ENCODE measurements at regions not wholly inside any gene's neighbourhood (a gene's known extent, or its start where the extent isn't known, plus 50 kb on each side); places are given as distances from the start of the nearest gene placed in this dataset.
"Not testable (repeated sequence)": the region's sequence is repeated elsewhere in the genome, so short reads cannot be mapped to it uniquely, and the experiment has no call there.

DNA sequence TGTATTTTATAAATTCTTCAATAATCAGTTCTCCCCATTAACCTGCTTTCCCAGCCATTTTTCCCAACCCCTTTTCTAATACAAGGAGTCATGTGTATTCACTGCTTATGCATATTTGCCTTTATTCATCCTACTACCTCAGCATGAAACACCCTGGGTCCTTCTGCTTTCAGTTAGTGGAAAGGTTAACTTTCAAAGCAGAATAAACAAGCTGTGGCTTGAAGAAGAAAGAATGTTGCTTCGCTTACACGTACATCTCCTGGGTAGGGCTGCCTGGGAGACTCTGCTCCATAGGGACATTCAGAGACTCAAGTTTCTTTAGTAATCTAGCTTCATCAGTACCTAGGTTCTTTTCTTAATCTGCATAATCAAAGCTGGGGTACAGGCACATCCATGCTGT is 567.8 kb upstream of the SLC10A2 start:
- DNase-seq, result no peak

DNA sequence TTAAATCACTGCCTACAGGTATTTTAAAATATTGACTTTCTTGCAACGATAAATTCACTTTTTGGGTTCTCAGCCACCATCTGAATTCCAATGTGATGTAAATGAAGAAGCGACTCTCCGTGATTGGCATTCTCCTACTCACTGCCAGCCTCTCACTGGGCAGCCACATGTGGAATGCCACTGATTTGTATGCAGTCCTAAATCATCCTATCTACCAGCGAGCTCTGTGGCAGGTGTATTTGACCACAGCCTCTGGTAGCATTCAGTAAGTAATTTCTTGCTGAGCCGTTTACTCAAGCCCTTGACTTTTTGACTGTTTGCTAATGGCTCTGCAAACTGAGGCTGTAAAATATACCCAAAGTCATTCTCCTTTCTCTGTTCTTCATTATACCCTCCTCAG is 559.0 kb upstream of the SLC10A2 start:
- no peak for DNase-seq

DNA sequence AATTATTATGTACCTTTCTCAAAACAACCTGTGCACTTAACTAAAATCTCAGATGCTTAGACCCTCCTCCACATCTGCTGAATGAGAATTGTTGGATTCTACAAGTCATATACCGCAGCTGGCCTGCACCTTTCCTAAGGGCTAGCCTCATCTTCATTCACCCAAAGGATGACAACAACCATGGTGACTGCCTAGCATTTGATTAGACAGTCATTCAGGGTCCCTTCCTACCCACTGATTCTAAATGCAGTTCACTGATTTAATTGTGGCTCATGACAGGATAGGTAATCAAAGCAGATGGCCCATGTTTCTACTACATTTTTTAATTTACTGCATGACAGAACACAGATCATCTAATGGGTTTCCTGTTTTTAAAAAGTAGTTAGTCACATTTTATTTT is 551.9 kb upstream of the SLC10A2 start:
- no peak for DNase-seq

DNA sequence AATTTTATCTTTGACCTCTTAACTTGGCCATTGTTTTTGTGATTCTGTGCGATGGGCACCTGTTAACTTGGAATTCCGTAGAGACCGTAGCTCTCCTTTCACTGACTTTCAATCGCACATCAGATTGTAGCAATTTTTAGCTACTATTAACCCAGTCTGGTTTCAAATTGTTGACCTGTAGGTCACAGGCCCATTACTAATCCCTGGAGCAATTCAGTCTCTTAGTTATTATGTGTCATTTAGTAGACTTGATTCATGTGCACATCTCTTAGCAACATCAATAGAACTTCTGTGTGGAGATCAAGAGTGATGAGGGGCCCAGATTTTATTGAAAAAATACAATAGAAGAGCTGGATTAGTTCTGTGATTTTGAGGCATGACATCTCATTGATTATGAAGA is 549.6 kb upstream of the SLC10A2 start:
- no peak for DNase-seq

DNA sequence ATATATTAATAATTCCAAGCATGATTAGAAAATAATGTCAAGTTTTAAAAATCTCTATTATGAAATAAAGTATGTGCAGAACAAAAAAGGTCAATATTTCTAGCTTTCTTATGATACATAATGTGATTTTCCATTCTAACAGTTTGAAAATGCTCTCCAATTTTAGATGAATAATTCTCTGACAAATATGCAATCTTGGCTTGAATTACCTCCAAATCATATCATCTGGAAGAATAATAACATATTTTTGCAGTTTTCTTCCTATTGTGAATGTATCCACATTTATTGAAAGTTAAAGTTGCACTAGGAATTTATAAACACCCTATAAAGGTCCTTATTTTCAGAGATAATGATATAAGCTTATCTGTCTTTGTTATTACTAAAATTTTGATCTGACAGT is 548.5 kb upstream of the SLC10A2 start:
- no peak for DNase-seq

DNA sequence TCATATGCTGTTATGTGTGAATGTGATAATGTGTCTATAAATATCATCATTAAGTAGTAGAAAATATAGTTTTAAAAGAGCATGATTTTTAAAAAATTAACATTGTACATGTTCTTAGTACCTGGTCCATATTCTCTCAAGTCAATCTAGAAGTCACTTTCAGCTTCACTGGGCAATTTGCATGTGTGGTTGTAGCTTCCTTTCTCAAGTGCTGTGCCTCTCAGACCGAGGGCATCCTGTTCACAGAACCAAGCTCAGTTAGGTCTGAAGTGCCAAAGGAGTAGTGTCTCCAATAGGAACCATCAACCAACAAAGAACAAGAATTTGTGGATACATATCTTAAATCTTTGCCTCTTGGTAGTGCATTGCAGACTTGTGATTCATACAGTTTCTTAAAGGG is 541.8 kb upstream of the SLC10A2 start:
- no peak for DNase-seq

DNA sequence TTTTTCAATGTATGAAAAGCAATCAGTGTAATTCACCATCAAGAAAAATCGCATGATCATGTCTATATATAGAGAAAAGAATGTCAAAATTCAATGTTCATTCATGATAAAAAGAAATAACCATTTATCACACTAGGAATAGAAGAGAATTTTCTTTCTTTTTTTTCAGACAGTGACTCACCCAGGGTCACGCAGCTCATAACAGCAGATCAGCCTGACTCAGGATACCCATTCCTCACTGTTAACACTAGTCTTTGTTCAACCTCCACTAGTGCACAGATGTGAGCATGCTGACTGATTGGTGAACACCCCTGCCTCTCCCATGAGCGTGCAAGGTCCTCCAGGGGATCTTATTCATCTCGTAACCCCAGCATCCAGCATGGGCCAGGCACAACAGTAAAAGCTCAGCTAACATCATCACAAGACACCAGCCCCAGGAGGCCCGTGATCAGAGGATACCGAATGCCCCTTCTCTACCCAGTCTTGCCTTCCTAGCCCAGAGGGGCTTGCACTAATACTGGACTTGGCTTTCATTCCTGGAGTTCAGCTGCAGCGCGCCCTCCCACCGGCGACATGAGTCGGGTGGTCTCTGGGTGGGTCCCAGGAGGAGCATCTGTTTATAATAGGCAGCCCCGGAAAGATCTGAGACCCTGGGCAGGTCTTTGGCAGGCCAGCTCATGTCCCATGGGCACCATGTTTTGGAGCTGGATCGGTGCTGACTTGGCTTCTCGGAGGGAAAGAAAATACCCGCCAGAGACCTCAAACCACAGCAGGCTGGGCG is 539.5 kb upstream of the SLC10A2 start:
- no peak for DNase-seq

DNA sequence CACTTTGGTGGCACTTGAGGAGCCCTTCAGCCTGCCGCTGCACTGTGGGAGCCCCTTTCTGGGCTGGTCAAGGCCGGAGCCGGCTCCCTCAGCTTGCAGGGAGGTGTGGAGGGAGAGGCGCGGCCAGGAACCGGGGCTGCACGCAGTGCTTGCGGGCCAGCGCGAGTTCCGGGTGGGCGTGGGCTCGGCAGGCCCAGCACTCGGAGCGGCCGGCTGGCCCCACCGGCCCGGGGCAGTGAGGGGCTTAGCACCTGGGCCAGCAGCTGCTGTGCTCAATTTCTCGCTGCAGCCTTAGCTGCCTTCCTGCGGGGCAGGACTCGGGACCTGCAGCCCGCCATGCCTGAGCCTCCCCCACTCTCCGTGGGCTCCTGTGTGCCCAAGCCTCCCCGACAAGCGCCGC is 533.7 kb upstream of the SLC10A2 start:
- not testable (repeated sequence) for DNase-seq

DNA sequence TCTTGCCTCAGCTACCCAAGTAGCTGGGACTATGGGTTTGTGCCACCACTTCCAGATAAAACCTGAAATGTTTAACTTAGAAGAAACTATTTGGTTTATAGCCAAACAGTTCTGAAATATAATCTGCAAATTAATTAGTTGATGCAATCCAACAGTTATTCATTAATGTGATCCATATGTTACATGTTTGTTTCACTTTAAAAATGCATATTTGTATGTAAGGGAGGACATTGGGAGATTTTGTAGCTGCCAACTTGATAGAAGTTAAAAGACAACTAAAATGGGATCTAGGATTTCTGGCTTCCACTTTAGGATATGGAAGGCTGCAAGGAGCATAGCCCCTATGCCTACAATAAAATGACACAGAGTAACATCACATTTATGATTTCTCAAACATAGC is 532.5 kb upstream of the SLC10A2 start:
- no peak for DNase-seq

DNA sequence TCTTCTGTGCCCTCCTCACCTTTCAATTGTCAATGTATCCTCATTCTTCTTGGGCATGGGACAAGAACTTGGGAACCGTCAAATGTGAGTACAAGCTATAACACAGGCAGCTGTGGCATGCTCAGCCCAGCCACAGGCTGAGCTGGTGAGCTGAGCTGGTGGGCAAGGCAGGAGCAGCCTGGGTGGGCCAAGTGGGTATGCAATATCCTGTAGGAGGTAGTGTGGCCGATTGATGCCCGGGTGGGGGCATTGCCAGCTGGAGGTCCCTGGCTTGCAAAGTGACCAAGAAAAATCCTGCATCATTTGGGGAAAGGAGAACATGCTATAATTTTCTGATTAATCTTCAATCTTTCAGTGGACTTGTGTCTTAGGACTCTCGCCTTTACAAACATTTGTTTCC is 507.2 kb upstream of the SLC10A2 start:
- DNase-seq, result no peak

DNA sequence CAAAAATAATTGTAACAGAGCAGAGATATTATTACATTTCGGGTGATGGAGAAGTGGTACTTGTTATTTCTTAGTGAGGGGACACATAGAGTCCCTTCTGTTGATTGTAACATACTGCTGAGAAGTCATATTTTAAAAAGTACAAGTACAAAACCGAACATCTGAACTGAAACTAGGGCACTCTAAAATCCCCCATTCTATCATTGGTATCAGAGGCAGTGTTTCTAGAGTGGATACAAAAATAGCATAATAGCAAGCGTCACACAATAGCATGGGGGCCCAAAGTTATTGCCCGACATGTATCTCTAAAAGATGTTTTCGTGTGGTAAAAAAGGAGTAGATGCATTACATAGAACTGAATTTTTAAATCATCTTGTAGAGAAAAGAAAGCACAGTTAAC is 502.1 kb upstream of the SLC10A2 start:
- DNase-seq, result no peak

DNA sequence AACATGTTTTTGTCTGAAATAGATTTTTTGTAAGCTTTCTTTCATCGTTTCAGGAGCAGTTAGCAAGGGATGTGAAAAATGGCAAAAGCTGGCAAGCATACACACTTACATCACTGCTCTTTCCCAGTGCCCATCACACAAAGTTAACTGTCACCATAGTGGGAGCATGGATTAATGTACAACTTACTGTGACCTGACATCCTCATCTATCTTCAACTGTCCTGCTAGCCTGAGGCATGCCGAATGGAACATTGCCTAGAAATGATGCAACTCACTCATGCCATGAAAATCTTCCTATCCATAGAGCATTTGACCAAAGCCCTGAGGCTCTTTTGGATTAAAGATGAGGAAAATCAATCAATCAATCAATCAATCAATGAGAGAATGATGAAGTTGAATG is 491.7 kb upstream of the SLC10A2 start:
- DNase-seq, result no peak

DNA sequence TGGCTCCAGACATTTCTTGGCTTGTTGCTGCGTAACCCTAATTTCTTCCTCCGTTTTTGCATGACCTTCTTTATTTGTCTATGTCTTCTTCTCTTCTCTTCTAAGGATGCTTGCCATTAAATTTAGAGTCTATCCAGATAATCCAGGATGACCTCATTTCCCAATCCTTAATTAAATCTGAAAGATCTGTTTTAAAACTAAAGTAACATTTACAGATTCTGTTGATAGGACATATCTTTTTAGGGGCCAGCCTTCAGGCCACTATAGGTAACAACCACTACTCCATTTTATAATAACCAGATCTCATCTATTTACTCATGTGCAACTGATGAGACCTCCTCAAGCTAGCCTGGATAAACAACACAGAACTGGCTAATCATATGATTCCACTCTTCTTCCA is 490.5 kb upstream of the SLC10A2 start:
- DNase-seq, result peak; percentile 36

DNA sequence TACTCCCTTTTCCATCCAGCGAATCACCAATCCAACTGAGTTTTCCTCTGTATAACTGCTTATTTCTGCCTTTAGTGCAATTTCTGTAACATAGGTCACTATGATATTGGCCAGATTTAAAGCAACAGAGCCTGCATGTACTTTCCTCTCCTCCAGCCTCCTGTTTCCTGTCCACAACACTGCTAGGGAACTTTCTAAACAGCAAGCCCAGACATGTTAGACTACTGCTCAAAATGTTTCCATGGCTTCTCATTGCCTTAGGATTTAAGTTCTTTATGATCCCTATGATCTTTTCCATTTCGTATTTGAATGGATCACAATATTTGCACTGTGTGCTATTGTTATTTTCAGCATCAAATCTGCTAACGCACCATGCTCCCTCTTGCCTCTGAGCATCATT is 481.7 kb upstream of the SLC10A2 start:
- no peak for DNase-seq

DNA sequence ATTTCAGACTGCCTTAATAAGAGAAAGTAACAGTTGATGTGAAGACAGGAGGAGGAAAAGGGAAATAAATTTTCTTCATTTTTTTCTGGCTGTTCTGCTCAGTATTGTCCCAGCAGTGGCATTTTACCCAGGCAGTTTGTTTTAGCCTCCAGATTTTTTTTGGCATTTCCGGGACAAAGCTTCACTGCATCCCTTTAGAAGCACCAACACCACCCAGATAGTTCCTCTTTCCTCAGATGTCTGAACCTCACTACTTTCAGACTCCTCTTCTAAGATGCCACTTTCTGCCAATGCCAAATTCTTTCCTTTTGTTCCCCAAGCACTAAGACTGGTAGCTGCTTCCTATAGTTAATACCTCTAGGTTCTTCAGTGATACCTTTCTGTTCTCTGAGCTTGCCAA is 480.1 kb upstream of the SLC10A2 start:
- DNase-seq, result no peak

DNA sequence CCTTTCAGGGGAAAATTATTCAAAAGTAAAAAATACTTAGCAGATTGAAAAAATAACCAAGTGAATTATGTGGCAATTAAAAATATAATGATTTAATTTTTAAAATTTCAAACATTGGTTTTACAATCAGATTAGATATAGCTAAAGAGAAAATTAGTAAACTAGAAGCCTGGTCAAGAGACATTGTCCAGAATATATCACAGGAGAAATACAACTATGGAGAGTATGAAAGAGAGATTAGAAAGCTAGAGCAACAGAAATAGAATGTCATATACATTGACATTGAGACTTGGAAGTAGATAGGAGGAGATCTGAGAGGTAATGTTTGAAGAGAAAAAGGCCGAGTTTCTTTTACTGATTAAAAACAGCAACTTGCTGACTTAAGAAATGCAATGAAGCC is 476.4 kb upstream of the SLC10A2 start:
- no peak for DNase-seq

DNA sequence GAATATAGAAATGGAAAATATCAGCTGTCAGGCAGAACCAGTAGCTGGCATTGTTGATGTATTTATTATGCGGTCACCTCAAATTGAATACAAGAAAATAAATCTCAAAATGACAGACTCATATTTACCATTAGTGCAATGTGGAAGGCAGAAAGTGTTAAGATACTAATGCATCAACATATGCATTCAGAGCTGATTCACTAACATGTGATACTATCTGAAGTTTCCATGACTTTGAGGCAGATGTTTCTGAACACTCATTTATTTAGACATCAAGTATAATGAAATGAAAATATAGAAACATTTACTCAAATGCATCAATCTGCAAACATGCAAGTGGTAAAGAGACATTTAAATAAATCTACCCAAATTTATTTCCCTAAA is 474.2 kb upstream of the SLC10A2 start:
- no peak for DNase-seq

DNA sequence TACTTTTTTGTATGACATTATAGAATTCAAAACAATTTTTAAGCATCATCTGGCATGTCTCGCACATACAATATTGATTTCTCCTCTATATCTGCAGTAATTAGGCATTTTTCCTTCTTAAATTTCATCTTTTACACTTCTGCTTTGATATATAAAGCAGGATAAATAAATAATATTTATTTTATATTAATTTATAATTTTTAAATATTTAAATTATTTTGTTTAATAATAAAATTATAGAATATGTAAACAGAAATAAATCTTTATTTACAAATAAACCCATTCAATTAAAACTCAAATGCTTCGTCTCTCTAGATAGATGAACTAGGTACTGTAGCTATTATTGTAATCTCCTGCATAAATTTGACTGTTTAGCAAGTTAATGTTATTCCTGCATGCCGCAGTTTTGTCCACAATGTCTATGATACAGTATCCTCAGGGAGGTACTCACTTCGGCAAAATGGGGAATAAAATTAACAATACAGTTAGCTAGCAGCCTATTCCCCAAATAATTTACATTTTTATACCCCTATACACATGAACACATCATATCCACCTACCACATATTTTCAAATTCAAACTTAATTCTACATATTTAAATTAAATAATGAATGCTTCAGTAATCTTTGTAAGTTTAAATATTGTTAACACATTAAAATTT is 473.6 kb upstream of the SLC10A2 start:
- no peak for DNase-seq

DNA sequence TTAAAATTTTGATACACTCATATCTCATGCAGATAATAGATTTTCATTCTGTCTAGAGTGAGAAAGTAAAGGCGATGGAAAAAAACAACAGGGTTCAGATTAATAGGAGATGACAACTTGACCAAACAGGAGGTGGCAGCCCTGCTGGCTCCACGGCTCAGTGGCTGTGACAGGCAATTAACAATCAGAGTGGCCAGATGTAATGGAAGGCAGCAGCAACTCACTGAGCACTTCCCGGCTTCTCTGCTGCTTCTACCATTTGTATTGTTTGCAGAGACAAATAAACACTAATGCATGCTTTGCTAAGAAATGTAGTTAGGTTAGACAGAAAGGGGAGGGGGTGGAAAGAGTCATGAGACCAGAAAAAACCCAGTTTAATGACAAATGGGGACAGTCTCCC is 473.0 kb upstream of the SLC10A2 start:
- peak; percentile 99 for DNase-seq

DNA sequence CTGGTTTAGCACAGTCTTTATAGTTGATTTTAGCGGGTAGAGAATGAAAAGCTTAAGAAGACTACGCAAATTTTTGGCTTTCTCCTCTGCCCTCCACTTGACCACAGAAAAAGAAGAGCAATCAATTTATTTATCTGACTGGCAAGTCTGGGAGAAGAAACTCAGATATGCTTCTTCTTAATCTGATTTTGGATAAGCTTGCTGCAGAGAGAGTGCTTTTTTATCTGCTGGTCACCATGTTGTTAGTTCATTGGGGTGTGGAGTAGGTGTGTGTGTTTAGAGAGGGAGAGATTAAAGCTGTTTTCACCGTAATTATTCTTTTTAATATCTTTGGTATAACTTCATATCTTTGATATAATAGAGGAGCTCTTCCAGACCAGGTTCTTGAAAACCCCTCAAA is 471.4 kb upstream of the SLC10A2 start:
- no peak for DNase-seq

DNA sequence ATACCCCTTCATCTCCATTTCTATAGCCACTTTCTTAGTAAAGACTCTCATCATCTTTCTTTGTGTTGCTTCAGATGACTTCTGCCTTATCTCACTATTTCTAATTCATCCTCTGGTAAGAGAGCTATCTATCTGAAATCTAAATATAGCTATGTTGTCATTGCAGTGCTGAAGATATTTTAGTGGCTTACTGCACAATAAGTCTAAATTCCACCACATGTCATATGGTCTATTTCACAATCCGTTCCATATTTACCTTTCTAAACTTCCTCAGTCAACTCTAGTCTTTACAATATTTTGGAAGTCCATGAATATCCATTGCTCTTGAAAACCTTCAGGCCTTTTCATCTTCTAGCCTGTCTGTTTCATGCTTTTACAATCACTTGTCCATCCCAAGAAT is 465.1 kb upstream of the SLC10A2 start:
- DNase-seq, result no peak

DNA sequence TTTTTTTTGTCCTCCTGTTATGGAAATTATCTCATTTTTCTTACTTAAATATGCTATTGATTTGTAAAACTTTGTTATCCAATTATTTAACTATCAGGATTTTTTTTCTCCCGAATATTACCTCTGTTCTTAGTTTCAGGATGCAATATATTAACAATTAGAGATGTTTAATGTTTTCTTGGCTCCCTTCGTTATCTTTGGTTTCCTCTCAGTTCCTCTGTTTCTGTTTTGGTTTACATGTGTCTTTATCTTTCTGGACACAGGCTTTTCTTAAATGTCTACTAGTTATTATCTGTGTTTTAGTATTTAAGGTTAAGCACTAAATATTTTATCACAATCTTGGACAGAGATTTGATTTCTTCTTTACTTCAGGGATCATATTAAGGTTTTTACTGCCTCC is 462.2 kb upstream of the SLC10A2 start:
- DNase-seq, result no peak

DNA sequence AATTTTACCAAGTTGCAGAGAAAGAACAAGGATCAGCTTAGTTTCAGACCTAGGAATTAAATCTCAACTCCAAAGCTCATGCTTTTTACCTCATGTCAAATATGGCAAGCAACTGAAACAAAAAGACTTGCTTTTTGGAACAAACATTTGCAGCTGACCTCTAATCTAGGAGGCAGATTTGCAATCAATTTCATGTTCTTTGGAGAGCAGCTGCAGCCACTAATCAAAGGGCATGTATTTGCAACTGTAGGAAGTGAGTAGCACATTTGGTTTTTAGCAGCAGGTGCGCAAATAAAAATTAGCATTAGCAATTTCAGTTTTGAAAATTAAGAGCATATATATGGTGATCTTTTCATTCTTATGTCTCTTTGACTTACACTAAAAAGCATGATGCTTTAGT is 459.3 kb upstream of the SLC10A2 start:
- peak; percentile 2 for DNase-seq

DNA sequence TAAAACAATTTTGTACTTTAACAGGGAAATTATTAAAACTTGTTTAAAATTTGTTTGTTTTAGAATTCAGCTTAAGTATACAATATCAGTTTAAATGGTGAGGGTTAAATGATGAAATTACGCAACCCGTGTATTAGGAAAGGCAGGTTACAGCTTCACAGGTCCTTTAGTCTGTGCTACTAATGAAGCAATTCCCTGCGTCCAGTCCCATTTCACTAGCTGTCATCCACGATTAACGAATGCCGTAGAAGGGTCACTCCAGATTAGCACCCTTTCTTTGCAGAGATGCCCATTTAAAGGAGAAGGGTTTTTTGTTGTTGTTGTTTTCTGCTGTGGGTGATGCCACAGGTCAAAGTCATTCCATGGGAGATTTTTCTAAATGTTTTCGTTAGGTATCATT is 457.6 kb upstream of the SLC10A2 start:
- no peak for DNase-seq

DNA sequence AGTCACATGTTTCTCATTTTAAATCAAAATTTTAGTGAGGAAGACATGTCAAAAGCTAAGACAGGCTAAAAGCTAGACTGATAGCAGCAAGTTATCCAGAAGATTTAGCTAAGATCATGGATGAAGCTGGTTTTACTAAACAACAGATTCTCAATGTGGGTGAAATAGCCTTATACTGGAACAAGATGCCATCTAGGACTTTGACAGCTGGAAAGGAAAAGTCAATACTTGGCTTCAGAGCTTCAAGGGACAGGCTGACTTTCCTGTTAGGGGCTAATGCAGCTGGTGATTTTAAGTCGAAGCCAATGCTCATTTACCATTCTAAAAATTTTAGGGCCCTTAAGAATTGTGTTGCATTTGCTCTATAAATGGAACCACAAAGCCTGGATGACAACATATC is 455.3 kb upstream of the SLC10A2 start:
- no peak for DNase-seq
